Sigmoid colon (tissue), 4 donors: ENCODE measurements at regions not wholly inside any gene's neighbourhood (a gene's known extent, or its start where the extent isn't known, plus 50 kb on each side); places are given as distances from the start of the nearest gene placed in this dataset.

Experiments used
- CTCF ChIP-seq, 4 experiments: fragments of 450-650 bp in 3 of 4; fragments of 200-600 bp in 1 of 4; IDR thresholded peaks; one replicate each; pipeline ENCODE4 v1.5.1; 2016 to 2019; ENCODE audit warnings: antibody characterized with exemption in 4 of 4, mild to moderate bottlenecking in 3 of 4, moderate library complexity in 2 of 4
- POLR2A ChIP-seq, 2 donors: fragments of 450-650 bp; IDR thresholded peaks; one replicate each; pipeline ENCODE4 v1.6.1; 2016; ENCODE audit warnings: antibody characterized with exemption in 2 of 2, mild to moderate bottlenecking in 2 of 2, moderate library complexity in 2 of 2
- POLR2AphosphoS5 ChIP-seq, 4 donors: sonication (generic); formaldehyde crosslinking; IDR thresholded peaks; one replicate each; pipeline ENCODE4 v1.6.1; 2017; ENCODE audit warnings: antibody characterized with exemption in 4 of 4

- TF ChIP-seq CTCF (IDR thresholded peaks at IDR 0.05) (no peak), POLR2AphosphoS5 (IDR thresholded peaks at IDR 0.05) (no peak), POLR2A (IDR thresholded peaks at IDR 0.05) (no peak)
Observed at GRCh38 chr6:164836486-164836885, 472.9 kb downstream of the C6orf118 start.
